ENCODE measurements at regions not wholly inside any gene's neighbourhood (a gene's known extent, or its start where the extent isn't known, plus 50 kb on each side); places are given as distances from the start of the nearest gene placed in this dataset.

GRCh38 chr3:59660852-59661625 lies 611.2 kb upstream of the CFAP20DC start:
- TF ChIP-seq CTCF (conservative IDR thresholded peaks at IDR 0.05; ENCODE audit: low read depth, low read length) (no peak), EZH2 (IDR thresholded peaks at IDR 0.05; ENCODE audit: borderline replicate concordance, low read depth, low read length, poor library complexity, severe bottlenecking) (no peak)
